HG02759 (cell line): ENCODE measurements at regions not wholly inside any gene's neighbourhood (a gene's known extent, or its start where the extent isn't known, plus 50 kb on each side); places are given as distances from the start of the nearest gene placed in this dataset.

Experiments
- ATAC-seq: cut with Tn5 transposase; IDR thresholded peaks from one replicate; pipeline ENCODE4 v1.9.1; 2021; ENCODE audit warnings: mild to moderate bottlenecking, moderate library complexity; ENCODE audit not compliant: unreplicated experiment

GRCh38 chr7:106423821-106424475 lies 139.2 kb upstream of the NAMPT start:
- ATAC-seq = no peak

GRCh38 chr7:106423111-106423510 lies 138.3 kb upstream of the NAMPT start:
- no peak for ATAC-seq

- no peak for ATAC-seq
Measured at GRCh38 chr7:106421181-106421762, 136.5 kb upstream of the NAMPT start.

GRCh38 chr7:106420736-106421135 lies 136.0 kb upstream of the NAMPT start:
- ATAC-seq = no peak

- no peak for ATAC-seq
Measured at GRCh38 chr7:106420210-106420609, 135.4 kb upstream of the NAMPT start.

- ATAC-seq = no peak
Measured at GRCh38 chr7:106419455-106420182, 134.8 kb upstream of the NAMPT start.

- ATAC-seq = no peak
Measured at GRCh38 chr7:106418526-106418925, 133.7 kb upstream of the NAMPT start.

- no peak for ATAC-seq
Measured at GRCh38 chr7:106418094-106418493, 133.3 kb upstream of the NAMPT start.

GRCh38 chr7:106417273-106417902 lies 132.6 kb upstream of the NAMPT start:
- ATAC-seq = no peak

- no peak for ATAC-seq
Measured at GRCh38 chr7:106416430-106416829, 131.6 kb upstream of the NAMPT start.

GRCh38 chr7:106415433-106415832 lies 130.7 kb upstream of the NAMPT start:
- ATAC-seq = no peak

GRCh38 chr7:106413446-106413845 lies 128.7 kb upstream of the NAMPT start:
- no peak for ATAC-seq

- ATAC-seq = no peak
Measured at GRCh38 chr7:106405697-106406141, 120.9 kb upstream of the NAMPT start.

- ATAC-seq = no peak
Measured at GRCh38 chr7:106402898-106403297, 118.1 kb upstream of the NAMPT start.

GRCh38 chr7:106400923-106401322 lies 116.1 kb upstream of the NAMPT start:
- no peak for ATAC-seq

- ATAC-seq = no peak
Measured at GRCh38 chr7:106398786-106399185, 114.0 kb upstream of the NAMPT start.

- ATAC-seq = no peak
Measured at GRCh38 chr7:106397994-106398393, 113.2 kb upstream of the NAMPT start.

GRCh38 chr7:106394526-106394925 lies 109.7 kb upstream of the NAMPT start:
- no peak for ATAC-seq

GRCh38 chr7:106393564-106394251 lies 108.9 kb upstream of the NAMPT start:
- no peak for ATAC-seq

- no peak for ATAC-seq
Measured at GRCh38 chr7:106392590-106392989, 107.8 kb upstream of the NAMPT start.

GRCh38 chr7:106392144-106392543 lies 107.4 kb upstream of the NAMPT start:
- no peak for ATAC-seq
